Tongue (tissue), 1 donor: ENCODE measurements at regions not wholly inside any gene's neighbourhood (a gene's known extent, or its start where the extent isn't known, plus 50 kb on each side); places are given as distances from the start of the nearest gene placed in this dataset.
"Not testable (repeated sequence)": the region's sequence is repeated elsewhere in the genome, so short reads cannot be mapped to it uniquely, and the experiment has no call there.

ENCODE experiments used
- DNase-seq: peaks from one replicate; pipeline ENCODE4 v3.0.0-alpha.2; 2015

DNA sequence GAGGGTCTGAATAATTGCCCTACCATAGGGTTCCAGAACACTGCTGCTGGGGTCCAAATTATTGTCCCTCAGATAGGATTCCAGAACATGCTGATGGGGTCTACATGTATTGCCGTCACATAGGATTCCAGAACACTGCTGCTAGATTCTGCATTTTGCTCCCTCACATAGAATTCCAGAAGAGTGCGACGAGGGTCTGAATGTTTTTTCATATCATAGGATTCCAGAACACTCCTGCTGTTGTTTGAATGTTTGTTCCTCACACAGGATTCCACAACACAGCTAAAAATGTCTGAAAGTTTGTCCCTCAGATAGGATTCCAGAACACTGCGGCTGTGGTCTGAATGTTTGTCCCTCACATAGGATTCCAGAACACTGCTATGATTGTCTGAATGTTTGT is 198.1 kb downstream of the FOXD4L6 start:
- DNase-seq: not testable (repeated sequence)

GRCh38 chr9:40929488-40929845 is 199.0 kb downstream of the FOXD4L6 start:
- DNase-seq: not testable (repeated sequence)

DNA sequence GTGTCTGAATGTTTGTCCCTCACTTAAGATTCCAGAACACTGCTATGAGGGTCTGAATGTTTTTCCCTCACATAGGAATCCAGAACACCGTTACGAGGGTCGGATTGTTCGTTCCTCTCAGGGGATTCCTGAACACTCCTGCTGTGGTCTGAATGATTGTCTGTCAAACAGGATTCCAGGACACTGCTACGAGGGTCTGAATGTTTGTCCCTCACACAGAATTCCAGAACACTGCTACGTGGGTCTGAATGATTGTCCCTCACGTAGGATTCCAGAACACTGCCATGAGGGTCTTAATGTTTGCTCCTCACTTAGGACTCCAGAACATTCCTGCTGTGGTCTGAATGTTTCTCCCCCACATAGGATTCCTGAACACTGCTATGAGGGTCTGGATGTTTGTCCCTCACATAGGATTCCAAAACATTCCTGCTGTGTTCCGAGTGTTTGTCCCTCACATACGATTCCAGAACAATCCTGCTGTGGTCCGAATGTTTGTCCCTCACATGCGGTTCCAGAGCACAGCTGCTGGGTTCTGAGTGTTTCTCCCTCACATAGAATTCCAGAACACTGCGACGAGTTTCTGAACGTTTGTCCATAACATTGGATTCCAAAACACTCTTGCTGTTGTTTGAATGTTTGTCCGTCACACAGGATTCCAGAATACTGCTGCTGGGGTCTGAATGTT is 199.5 kb downstream of the FOXD4L6 start:
- DNase-seq: no peak

DNA sequence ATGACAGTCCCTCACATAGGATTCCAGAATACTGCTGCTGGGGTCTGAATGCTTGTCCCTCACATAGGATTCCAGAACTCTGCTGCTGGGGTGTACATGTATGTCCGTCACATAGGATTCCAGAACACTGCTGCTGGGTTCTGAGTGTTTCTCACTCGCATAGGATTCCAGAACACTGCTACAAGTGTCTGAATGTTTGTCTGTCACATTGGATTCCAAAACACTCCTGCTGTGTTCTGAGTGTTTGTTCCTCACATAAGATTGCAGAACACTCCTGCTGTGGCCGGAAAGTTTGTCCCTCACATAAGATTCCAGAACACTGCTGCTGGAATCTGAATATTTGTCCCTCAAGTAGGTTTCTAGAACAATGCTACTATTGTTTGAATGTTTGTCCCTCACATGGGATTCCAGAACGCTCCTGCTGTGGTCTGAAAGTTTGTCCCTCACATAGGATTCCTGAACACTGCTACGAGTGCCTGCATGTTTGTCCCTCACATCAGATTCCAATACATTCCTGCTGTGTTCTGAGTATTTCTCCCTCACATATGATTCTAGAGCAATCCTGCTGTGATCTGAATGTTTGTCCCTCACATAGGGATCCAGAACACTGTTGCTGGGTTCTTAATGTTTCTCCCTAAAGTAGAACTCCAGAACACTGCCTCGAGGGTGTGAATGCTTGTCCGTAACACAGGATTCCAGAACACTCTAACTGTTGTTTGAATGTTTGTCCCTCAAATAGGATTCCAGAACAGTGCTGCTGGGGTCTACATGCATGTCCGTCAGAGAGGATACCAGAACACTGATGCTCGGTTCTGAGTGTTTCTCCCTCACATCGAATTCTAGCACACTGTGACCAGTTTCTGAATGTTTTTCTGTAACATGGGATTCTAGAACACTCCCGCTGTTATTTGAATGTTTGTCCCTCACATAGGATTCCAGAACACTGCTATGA is 200.4 kb downstream of the FOXD4L6 start:
- DNase-seq: no peak

DNA sequence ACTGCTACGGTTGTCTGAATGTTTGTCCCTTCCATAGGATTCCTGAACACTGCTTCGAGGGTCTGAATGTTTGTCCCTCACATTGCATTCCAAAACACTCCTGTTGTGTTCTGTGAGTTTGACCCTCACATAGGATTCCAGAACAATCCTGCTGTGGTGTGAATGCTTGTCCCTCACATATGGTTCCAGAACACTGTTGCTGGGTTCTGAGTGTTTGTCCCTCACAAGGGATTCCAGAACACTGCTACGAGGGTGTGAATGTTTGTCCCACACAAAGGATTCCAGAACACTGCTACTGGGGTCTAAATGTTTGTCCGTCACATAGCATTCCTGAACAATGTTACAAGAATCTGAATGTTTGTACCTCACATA is 201.2 kb downstream of the FOXD4L6 start:
- no peak for DNase-seq

GRCh38 chr9:40926404-40927259 is 201.8 kb downstream of the FOXD4L6 start:
- no peak for DNase-seq

GRCh38 chr9:40925149-40925548 is 203.3 kb downstream of the FOXD4L6 start:
- no peak for DNase-seq

DNA sequence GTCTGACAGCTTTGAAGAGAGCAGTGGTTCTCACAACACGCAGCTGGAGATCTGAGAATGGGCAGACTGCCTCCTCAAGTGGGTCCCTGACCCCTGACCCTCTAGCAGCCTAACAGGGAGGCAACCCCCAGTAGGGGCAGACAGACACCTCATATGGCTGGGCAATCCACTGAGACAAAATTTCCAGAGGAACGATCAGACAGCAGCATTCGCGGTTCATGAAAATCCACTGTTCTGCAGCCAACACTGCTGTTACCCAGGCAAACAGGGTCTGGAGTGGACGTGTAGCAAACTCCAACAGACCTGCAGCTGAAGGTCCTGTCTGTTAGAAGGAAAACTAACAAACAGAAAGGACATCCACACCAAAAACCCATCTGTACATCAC is 212.1 kb downstream of the FOXD4L6 start:
- not testable (repeated sequence) for DNase-seq

DNA sequence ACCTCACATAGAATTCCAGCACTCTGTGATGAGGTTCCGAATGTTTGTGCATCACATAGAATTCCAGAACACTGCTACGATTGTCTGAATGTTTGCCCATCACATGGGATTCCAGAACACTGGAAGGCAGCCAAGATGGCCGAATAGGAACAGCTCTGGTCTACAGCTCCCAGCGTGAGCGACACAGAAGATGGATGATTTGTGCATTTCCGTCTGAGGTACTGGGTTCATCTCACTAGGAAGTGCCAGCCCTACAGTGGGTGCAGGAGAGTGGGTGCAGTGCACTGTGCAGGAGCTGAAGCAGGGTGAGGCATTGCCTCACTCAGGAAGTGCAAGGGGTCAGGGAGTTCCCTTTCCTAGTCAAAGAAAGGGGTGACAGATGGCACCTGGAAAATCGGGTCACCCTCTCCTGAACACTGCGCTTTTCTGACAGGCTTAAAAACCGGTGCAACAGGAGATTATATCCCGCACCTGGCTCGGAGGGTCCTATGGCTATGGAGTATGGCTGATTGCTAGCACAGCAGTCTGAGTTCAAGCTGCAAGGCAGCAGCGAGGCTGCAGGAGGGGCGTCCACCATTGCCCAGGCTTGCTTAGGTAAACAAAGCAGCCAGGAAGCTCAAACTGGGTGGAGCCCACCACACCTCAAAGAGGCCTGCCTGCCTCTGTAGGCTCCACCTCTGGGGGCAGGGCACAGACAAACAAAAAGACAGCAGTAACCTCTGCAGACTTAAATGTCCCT is 212.7 kb downstream of the FOXD4L6 start:
- DNase-seq: not testable (repeated sequence)

DNA sequence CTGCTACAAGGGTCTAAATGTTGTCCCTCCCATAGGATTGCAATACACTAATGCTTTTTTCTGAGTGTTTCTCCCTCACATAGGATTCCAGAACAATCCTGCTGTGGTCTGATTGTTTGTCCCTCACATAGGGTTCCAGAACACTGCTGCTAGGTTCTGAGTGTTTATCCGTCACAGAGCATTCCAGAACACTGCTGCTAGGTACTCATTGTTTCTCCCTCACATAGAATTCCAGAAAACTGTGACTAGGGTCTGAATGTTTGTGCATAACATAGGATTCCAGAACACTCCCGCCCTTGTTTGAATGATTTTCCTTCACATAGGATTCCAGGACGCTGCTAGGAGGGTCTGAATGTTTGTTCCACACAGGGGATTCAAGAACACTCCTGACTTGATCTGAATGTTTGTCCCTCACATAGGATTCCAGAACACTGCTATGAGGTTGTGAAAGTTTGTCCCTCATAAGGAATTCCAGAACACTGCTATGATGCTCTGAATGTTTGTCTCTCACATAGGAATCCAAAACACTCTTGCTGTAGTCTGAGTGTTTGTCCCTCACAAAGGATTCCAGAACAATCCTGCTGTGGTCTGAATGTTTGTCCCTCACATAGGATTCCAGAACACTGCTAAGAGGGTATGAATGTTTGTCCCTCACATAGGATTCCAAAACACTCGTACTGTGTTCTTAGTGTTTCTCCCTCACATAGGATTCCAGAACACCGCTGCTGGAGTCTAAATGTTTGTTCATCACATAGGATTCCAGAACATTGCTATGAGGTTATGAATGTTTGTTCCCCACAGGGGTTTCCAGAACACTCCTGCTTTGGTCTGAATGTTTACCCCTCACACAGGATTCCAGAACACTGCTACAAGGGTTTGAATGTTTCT is 213.5 kb downstream of the FOXD4L6 start:
- DNase-seq: no peak

DNA sequence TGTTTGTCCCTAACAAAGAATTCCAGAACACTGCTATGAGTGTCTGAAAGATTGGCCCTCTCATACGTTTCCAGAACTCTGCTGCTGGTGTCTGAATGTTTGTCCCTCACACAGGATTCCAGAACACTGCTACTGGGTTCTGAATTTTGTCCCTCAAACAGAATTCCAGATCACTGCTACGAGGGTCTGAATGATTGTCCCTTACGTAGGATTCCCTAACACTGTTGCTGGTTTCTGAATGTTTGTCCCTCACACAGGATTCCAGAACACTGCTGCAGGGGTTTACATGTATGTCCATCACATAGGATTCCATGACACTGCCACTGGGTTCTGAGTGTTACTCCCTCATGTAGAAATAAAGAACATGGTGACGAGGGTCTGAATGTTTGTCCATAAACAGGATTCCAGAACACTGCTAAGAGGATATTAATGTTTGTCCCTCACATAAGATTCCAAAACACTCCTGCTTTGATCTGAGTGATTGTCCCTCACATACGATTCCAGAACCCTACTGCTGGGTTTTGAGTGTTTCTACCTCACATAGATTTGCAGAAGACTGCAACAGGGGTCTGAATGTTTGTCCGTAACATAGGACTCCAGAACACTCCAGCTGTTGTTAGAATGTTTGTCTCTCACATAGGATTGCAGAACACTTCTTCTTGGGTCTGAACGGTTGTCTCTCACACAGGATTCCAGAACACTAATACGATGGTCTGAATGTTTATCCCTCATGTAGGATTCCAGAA is 214.4 kb downstream of the FOXD4L6 start:
- no peak for DNase-seq

DNA sequence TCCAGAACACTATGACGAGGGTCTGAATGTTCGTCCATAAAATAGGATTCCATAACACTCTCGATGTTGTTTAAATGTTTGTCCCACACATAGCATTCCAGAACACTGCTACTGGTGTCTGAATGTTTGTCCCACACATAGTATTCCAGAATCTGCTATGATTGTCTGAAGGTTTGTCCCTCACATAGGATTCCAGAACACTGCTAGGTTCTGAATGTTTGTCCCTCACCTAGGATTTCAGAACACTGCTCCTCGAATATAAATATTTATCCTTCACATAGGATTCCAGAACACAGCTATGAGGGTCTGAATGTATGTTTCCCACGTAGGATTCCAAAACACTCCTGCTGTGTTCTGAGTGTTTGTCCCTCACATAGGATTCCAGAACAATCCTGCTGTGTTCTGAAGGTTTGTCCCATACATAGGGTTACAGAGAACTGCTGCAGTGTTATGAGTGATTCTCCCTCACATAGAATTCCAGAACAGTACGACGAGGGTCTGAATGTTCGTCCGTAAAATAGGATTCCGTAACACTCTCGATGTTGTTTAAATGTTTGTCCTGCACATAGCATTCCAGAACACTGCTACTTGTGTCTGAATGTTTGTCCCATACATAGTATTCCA is 215.3 kb downstream of the FOXD4L6 start:
- no peak for DNase-seq

DNA sequence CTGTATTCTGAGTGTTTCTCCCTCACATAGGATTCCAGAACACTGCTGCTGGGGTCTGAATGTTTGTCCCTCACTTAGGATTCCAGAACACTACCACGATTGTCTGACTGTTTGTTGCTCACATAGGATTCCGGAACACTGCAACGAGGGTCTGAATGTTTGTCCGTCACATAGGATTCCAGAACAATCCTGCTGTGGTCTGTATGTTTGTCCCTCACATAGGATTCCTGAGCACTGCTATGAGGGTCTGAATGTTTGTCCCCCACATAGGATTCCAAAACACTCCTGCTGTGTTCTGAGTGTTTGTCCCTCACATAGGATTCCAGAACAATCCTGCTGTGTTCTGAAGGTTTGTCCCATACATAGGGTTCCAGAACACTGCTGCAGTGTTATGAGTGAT is 215.8 kb downstream of the FOXD4L6 start:
- not testable (repeated sequence) for DNase-seq

- no peak for DNase-seq
Measured at GRCh38 chr9:40911647-40912046, 216.8 kb downstream of the FOXD4L6 start.

DNA sequence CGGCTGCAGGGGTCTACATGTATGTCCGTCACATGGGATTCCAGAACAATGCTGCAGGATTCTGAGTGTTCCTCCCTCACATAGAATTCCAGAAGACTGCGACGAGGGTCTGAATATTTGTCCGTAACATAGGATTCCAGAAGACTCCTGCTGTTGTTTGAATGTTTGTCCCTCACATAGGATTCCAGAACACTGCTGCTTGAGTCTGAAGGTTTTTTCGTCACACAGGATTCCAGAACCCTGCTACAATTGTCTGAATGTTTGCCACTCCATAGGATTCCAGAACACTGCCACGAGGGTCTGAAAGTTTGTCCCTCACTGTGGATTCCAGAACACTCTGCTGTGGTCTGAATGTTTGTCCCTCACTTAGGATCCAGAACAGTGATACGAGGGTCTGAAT is 217.5 kb downstream of the FOXD4L6 start:
- not testable (repeated sequence) for DNase-seq

DNA sequence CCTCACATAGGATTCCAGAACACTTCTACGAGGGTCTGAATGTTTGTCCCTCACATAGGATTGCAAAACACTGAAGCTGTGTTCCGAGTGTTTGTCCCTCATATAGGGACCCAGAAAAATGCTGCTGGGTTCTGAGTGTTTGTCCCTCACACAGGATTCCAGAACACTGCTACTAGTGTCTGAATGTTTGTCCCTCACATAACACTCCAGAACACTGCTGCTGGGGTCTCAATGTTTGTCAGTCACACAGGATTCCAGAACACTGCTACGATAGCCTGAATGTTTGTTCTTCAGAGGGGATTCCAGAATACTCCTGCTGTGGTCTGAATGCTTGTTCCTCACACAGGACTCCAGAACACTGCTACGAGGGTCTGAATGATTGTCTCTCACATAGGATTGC is 218.7 kb downstream of the FOXD4L6 start:
- DNase-seq: no peak

DNA sequence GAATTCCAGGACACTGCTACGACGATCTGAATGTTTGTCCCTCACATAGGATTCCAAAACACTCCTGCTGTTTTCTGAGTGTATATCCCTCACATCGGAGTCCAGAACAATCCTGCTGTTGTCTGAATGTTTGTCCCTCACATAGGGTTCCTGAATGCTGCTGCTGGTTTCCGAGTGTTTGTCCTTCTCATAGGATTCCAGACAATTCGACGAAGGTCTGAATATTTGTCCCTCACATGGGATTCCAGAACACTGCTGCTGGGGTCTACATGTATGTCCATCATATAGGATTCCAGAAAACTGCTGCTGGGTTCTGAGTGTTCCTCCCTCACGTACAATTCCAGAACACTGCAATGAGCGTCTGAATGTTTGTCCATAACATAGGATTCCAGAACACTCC is 219.4 kb downstream of the FOXD4L6 start:
- DNase-seq: not testable (repeated sequence)

GRCh38 chr9:40907657-40908624 is 220.5 kb downstream of the FOXD4L6 start:
- DNase-seq: no peak
